ENCODE measurements at regions not wholly inside any gene's neighbourhood (a gene's known extent, or its start where the extent isn't known, plus 50 kb on each side); places are given as distances from the start of the nearest gene placed in this dataset.
"Not testable (repeated sequence)": the region's sequence is repeated elsewhere in the genome, so short reads cannot be mapped to it uniquely, and the experiment has no call there.

DNA sequence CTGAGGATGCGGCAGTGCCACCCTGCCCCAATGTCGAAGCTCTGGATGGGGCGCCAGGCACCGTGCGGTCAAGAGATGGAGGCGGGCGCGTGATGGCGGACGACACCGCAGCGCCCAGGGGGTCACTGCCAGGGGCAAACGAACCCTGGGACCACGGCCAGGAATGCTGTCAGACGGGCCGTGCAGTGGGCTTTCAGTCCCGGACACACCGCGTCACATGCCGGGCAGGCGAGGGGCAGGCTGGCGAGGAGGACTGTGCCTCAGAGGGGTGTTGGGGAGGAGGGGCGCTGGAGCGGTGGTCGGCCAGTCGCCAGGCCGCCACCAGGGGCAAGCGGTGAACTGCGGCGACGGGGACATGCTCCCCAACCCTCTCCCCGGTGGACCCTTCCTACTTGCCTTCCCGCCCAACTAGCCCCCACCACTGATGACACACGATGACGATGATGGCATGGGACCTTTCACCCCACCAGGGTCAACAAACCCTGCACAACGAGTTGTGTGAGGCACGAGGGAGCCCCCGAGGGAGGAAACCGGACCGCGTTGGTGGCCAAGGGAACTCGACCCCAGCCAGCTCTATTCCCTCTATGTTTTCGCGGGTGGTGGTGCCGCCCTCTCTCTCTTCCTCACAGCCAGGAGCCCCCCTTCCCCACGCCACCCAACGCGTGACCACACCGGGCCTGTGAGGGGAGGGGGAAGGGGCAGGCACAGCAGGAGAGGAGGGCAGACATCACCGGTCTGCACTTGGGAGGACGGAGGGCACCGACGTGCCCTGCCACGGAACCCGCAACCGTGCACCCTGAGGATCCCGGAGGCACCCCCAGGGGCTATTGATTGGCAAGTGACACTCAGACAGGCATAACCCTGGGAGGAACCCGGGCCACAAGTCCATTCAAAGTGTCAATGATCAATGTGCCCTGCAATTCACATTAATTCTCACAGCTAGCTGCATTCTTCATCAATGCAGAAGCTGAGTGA, 1960.9 kb upstream of the DEFB115 start:
- no peak for DNase-seq

DNA sequence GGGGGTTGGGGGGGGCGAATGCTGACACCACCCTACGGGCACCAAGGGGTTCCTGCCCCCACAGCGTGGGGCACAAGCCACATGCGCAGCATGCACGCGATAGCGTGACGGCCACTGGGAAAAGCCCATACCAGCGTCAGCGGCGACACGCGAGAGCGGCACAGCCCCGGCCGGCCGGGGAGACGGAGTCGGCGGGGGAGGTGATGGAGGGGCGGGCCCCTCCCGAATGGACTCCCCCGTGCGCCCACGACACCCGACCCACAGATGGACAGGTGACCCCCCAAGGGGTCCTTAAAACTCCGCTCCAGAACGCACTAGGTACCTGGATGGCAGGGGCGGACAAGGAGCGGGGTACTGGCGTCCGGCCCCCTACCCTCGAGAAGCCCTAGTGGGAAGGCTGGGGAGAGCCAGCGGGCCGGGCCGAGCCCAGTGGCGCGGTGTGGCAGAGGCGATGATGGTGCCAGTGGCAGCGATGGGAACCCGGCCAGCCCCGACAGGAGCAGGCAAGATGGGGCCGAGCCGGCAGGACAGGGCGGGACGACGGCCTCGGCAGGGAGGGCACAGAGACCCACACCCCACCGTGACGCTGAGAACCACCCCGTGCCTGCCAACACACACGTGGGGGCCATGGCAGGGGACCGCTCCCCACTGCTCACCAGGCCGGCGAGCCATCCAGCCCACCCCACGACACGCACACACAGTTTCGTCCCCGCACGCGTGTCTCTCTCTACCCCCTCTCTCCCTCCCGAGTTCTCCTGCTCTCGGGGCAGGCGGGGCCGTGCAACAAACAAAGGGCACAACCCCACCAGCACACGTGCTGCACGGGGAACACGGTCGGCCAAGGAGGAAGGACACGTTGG, 1959.8 kb upstream of the DEFB115 start:
- DNase-seq, result no peak

DNA sequence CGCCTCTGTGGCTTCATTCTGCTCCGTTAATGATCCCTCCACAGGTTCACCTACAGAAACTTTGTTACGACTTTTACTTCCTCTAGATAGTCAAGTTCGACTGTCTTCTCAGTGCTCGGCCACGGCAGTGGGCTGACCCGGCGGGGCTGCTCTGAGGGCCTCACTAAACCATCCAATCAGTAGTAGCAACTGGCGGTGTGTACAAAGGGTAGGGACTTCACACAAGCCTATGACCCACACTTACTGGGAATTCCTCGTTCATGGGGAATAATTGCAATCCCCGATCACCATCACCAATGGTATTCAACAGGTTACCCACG, 1959.2 kb upstream of the DEFB115 start:
- DNase-seq, result no peak

DNA sequence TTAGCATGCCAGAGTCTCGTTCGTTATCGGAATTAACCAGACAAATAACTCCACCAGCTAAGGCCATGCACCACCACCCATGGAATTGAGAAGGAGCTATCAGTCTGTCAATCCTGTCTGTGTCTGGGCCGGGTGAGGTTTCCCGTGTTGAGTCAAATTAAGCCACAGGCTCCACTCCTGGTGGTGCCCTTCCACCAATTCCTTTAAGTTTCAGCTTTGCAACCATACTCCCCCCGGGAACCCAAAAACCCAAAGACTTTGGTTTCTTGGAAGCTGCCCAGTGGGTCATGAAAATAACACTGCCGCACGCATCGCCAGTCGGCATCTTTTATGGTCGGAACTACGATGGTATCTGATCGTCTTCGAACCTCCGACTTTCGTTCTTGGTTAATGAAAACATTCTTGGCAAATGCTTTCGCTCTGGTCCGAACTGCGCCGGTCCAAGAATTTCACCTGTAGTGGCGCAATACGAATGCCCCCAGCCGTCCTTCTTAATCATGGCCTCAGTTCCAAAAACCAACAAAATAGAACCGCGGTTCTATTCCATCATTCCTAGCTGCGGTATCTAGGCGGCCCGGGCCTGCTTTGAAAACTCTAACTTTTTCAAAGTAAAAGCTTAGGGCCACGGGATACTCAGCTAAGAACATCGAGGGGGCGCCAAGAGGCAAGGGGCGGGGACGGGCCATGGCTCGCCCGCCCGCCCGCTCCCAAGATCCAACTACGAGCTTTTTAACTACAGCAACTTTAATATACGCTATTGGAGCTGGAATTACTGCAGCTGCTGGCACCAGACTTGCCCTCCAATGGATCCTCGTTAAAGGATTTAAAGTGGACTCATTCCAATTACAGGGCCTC, 1958.5 kb upstream of the DEFB115 start:
- no peak for DNase-seq

DNA sequence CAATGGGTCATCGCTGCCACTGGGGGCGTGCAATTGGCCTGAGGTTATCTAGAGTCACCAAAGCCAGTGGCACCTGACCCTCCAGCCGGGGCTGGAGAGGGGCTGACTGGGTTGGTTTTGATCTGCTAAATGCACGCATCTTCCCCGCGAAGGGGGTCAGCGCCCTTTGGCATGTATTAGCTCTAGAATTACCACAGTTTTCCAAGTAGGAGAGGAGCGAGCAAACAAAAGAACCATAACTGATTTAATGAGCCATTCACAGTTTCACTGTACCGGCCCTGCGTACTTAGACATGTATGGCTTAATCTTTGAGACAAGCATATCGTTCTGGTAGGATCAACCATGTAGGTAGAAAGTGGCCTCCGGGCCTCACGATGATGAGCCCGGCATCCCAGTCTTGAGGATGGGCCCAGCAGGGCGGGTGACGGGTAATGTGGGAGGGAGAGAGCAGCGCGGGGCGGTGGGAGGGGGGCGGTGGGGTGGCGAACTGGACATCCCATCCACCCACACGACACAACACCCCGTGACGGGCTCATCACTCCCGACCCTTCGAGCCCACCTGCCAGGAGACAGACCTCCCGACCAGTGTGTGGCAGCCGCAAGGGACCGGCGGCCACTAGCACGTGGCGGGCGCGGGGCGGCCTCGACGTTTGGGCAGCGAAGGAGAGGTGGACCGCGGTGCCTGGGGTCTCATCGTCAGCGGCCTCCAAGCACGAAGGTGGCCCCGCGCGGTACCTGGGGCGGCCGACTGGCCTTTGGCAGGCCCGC, 1957.5 kb upstream of the DEFB115 start:
- DNase-seq, result no peak

DNA sequence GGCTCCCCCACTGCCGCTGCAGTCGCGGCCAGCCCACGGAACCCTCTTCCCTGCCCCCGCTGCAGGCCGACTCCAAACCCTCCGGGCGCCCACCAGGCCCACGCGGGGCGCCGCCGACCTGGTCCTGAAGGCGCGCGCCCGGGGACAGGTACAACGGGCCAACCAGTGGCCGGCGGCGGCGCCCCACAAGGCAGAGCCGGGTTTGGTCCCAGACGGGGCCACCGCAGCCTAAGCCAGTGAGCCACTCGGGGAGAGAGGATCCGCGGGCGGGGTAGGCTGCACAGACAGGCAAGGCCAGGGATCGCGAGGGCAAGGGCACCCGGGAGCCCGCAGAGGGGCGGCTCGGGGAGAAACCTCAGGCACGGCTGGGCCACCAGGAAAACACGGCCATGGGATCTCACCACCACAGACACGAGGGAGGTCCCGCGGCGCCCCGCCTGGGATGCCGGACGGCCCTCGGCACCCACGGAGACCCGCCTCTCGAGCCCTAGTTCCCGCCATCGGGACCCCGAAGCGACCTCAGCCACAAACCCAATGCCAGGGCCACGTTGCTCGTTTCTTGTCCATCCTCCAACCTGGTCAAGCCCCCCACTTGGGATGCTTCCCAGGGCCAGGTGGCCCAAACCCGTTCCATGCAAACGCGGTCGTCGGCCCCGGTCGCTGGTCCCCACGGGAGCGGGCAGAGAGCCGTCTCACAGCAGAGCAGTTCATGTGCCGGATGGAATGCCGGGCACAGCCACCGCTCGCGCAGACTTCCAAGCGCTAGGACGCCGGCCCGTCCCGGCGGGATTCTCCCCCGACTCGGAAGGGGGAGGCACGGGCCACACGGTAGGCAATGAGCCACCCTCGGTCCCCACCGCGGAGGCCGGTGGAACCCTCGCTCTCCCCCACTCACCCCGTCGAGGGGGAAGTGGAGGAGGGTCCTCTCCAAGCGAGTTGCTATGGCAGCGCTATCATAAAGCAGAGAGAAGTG, 1956.6 kb upstream of the DEFB115 start:
- DNase-seq, result no peak

DNA sequence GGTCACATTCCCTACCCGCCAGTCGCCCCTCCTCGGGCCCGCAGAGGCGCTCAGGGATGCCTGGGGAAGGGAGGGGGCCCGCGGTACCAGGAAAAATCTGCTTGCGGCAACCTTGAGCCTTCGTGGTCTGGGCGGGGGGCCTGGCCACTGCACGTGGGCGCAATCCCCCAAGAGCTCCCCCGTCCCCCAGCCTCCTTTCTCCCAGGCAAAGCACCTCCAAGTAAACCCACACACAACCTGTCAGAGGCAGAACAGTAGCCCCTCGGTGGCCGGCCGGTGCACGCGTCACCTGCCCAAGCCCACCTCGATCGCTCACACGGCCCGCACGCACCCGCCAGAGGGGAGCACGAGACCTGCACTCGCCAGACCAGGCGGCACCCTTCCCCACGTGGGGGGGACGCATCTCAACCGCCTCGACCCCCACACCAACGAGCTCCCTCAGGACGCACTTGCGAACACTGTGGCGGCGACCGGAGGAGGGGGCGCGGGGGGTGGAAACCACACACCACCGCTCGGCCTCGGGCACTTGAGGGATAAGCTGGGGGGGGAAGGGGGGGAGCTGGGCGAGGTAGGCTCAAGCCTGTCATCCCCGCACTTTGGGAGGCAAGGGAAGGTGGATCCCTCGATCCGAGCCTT, 1955.7 kb upstream of the DEFB115 start:
- no peak for DNase-seq

DNA sequence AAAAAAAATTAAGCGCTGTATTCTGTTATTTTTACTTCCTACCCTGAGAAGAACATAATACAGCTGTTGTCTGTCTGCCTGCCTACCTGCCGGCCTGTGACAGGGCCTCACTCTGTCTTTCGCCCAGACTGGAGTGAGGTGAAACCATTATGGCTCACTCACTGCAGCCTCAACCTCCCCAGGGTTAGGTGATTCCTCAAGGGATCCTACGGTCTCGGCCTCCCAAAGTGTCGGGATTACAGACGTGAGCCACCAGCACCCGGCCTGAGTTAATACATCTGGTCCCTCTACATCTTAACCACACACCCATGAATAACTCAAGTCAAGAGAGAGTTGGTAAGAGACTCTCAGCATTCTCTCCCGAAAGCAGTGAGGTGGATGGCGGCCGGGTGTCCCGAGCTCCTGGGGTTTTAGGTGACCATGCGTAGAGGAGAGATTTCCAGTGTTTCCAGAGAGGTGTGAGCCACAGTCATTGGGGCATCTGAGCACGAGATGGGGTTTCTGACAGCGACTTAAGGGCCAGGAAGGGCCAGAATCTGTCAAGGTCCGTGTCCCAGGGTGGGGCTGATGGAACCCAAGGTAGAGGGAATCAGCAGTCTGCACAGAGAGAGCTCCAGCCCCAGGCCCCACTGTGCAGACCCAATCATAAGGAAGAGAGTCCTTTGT, 1954.4 kb upstream of the DEFB115 start:
- no peak for DNase-seq

DNA sequence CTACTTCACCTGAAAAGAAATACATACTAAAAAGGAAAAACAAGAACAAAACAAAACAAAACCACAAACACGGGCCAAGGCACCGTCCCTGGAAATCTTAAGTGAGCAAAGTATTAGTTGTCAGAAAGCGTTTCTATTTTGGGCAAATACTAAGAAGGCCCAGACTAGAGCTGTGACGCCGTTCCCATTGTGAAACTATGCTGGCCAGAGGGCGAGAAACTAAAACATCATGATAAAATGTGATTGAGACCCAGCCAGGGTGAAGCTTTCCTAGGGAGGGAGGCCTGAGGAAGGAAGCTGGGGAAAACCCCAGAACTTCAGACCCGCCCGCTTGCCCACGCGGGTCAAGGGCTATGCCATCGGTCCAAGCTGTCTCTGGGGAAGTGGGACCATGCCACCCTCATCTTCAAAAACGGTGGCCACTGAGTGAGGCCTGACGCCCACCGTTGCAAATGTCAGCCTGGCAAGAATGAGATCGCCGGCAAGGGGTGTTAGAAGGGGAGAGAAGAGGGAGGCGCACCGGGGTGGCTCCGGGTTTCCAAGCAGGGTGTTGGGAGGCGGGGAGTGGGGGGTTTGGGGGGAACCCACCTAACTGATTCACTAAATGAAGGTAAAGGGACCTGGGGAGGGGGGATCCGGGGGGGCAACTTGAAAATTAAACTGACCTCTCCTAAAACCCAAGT, 1950.9 kb upstream of the DEFB115 start:
- no peak for DNase-seq

DNA sequence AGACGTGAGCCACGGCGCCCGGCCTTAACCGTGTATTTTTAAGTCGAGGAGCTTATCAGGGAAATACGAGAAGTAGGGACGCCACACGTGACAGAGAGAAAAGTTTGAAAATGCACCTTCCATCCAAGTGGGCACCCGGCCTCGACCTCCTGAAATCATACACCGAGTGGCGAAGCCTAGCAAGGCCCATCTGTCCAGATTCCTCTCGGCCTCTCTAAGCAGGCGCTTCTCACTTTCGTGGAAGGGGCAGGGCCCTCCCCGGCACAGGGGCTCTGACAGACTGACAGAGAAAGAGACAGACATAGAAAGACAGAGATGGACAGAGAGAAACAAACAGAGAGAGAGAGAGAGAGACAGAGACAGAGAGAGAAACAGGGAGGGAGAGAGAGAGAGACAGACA, 1950.0 kb upstream of the DEFB115 start:
- DNase-seq, result not testable (repeated sequence)

DNA sequence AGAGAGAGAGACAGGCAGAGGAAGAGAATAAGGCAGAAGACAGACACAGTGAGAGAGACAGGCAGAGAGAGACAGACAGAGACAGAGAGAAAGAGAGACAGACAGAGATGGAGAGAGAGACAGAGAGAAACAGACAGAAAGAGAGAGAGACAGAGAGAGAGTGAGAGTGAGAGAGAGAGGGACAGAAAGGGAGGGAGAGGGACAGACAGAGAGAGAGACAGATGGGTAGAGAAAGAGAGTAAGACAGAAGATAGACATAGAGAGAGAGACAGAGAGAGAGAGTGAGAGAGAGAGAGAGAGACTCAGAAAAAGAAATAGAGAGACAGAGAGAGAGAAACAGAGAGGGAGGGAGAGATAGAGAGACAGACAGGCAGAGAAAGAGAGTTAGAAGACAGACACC, 1948.5 kb upstream of the DEFB115 start:
- not testable (repeated sequence) for DNase-seq

DNA sequence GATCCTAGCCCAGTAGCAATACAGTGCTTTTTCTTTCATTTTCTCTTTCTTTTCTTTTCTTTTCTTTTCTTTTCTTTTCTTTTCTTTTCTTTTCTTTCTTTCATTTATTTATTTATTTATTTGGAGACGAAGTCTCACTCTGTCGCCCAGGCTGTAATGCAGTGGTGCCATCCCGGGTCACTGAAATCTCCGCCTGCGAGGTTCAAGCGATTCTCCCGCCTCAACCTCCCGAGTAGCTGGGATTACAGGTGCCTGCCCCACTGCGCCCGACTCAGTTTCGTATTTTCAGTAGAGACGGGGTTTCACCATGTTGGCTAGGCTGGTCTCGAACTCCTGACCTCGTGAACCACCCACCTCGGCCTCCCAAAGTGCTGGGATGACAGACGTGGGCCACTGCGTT, 1948.0 kb upstream of the DEFB115 start:
- not testable (repeated sequence) for DNase-seq

DNA sequence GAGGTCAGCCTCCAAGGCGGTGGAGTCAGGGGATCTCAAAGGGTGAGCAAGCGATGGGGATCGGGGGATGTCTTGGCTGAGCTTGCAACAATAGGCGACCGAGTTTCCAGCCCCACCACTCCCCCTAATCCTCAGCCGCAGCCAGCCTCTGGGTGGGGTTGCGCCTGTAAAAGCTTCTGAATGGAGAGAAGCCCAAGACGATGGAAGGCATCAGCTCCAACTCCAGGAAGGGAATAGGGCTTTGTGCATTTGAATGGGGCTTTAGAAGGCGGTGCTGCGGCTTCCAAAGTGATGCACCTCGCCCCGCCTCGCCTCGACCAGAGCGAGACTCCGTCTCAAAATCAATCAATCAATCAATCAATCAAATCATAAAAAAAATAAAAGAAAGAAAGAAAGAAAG, 1946.4 kb upstream of the DEFB115 start:
- DNase-seq, result not testable (repeated sequence)

DNA sequence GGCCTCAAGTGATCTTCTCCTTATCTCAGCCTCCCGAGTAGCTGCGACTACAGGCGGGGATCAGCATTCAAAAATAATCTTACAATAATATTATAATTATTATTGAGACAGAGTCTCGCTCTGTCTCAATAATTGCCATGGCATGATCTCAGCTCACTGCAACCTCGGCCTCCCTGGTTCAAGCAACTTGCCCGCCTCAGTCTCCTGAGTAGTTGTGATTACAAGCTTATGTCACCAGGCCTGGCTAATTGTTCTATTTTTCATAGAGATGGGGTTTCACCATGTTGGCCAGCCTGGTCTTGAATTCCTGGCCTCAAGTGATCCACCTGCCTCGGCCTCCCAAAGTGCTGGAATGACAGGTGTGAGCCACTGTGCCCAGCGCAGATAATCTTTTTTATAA, 1944.8 kb upstream of the DEFB115 start:
- not testable (repeated sequence) for DNase-seq

DNA sequence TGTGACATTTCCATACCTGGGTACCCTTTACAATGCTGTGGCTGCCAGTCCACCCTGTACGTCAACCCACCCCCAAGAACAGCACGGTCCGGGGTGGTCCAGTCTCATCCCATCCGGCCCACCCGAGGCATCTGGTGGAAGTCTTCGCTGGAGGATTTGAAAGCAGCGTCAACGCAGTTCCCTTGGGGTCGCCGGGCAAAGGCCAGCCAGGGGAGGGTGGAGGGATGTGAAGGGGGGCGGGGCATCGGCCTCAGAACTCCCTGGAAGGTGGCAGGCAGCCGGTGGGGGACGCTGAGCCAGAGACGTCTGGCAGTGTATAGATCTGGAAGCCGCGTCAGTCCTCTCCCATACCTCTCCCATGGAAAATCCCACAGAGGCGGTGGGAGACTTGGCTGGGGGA, 1944.0 kb upstream of the DEFB115 start:
- DNase-seq, result no peak

DNA sequence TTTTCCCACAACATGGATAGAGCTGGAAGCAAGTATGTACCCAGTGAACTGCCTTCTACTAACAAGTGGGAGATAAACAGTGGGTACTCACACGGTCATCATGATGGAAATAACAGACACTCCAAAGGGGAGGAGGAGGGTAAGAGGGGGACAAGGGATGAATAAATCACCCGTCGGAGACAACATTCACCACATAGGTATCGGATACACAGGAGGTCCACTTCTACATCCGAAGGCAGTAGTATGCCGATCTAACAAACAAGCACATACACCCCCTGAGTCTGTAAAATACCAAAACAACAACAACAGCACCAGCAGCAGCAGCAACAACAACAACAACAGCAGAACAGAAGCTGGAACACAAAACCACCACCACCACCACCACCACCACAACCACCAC, 1943.2 kb upstream of the DEFB115 start:
- DNase-seq, result no peak

DNA sequence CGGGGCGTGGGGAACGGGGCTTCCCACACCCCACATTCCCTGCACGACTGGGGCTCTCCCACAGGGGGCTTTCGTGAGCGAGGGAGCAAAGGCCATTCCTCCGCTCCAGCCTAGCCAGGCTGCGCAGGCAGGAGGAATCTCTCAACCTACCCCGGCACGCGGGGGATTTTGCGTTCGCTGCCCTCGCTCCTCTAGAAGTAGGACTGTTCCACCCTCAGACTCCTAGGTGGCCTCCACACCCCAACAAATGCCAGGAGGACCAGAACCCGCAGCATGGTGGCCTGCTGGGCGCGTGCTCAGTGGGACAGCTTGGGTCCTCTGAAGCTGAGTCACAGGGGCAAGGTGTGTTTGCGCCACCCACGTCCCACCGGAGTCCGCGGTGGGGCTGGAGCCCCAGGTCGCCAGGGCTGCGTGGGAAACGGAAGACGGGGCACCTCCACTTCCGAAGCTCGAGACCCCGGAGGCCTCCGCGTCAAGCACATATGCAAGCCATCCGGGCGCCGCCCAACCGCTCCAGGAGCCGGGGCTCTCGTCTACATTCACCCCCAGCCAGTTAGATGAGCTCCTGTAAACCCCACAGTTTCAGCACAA, 1938.5 kb upstream of the DEFB115 start:
- DNase-seq, result no peak

DNA sequence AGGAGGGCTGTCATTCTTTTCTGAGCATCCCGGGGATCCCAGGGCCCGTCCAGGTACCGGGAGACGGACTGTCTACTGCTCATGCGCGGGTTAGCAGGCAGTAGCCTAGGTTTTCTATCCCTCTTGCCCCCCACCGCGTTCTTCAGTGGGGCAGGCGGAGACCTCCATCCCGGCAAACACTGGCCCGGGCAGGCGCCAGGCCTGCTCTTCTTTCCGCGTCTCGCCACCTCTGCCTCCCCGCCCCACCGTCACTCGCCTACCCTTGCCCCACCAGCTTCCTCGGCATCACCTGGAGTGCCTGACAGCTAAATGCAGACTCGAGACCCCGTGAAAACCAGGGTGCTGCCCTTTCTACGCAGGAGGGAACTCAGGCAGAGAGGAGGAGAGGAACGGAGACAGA, 1937.7 kb upstream of the DEFB115 start:
- no peak for DNase-seq

Measured in fibroblast of skin of back (primary cell).